H1 (cell line): ENCODE measurements at regions not wholly inside any gene's neighbourhood (a gene's known extent, or its start where the extent isn't known, plus 50 kb on each side); places are given as distances from the start of the nearest gene placed in this dataset.

Experiments used
- CTCF ChIA-PET: fragments of 300-600 bp; sonication (Branson Sonifier 250); formaldehyde crosslinking; loops from one replicate; lab custom pipeline; 2021; ENCODE audit not compliant: partially characterized antibody; lab: Charles Lee
- POLR2A ChIA-PET: fragments of 300-600 bp; sonication (Branson Sonifier 250); formaldehyde crosslinking; loops from one replicate; lab custom pipeline; 2021; ENCODE audit warnings: inconsistent platforms; ENCODE audit not compliant: partially characterized antibody; lab: Charles Lee
- DNase-seq, 2 experiments: peaks; one replicate each; pipeline versions ENCODE4 v3.0.0 to v3.0.0-alpha.2; 2010 to 2022; ENCODE audit warnings: low spot score in 2 of 2, low read depth in 1 of 2, mixed read lengths in 1 of 2
- FAIRE-seq: peaks from 2 replicates; lab custom pipeline; 2011; peaks lifted over from hg19 to GRCh38; lab: Jason Lieb, UNC
- H2AFZ ChIP-seq: 2 replicates; pipeline ENCODE4 v1.8.1; 2012; ENCODE audit warnings: low read length, inconsistent platforms
- H2AK5ac ChIP-seq: 2 replicates; pipeline ENCODE4 v1.6.1; 2013; ENCODE audit warnings: low read depth, low read length
- H2BK120ac ChIP-seq: replicated peaks from 2 replicates; pipeline ENCODE3; 2013; ENCODE audit warnings: low read depth, low read length, inconsistent platforms
- H2BK12ac ChIP-seq: 2 replicates; pipeline ENCODE4 v1.6.1; 2013; ENCODE audit warnings: low read depth, low read length
- H2BK15ac ChIP-seq: 2 replicates; pipeline ENCODE4 v1.6.1; 2013; ENCODE audit warnings: low read length
- H2BK20ac ChIP-seq: 2 replicates; pipeline ENCODE4 v1.6.1; 2013; ENCODE audit warnings: low read length
- H2BK5ac ChIP-seq: 2 replicates; pipeline ENCODE4 v1.6.1; 2013; ENCODE audit warnings: low read depth, low read length
- H3K14ac ChIP-seq: 2 replicates; pipeline ENCODE4 v1.6.1; 2013; ENCODE audit warnings: inconsistent platforms; ENCODE audit not compliant: insufficient read length
- H3K18ac ChIP-seq: 2 replicates; pipeline ENCODE4 v1.6.1; 2013; ENCODE audit warnings: low read length; ENCODE audit errors: extremely low read depth
- H3K23ac ChIP-seq: 2 replicates; pipeline ENCODE4 v1.6.1; 2013; ENCODE audit warnings: inconsistent platforms; ENCODE audit not compliant: insufficient read length
- H3K23me2 ChIP-seq: 2 replicates; pipeline ENCODE4 v1.6.1; 2013; ENCODE audit warnings: low read depth, low read length
- H3K27ac ChIP-seq: 2 replicates; pipeline ENCODE4 v1.6.1; 2011; ENCODE audit warnings: low read depth, low read length, inconsistent platforms
- H3K27me3 ChIP-seq, 4 experiments: replicated peaks in 1 of 4; 1 replicate in 1 of 4; 2 replicates in 3 of 4; pipeline versions ENCODE4 v1.6.1 to v1.8.1; 2011 to 2013; ENCODE audit warnings: low read length in 3 of 4, mild to moderate bottlenecking in 3 of 4, inconsistent platforms in 2 of 4, mixed read lengths in 2 of 4, moderate library complexity in 1 of 4; ENCODE audit not compliant: control insufficient read depth in 3 of 4, insufficient read depth in 3 of 4; ENCODE audit errors: extremely low read depth in 1 of 4
- H3K36me3 ChIP-seq, 4 experiments: 2 replicates each; pipeline versions ENCODE4 v1.6.1 to v1.8.1; 2011 to 2013; ENCODE audit warnings: mild to moderate bottlenecking in 4 of 4, low read length in 3 of 4, moderate library complexity in 2 of 4, control low read depth in 1 of 4, inconsistent platforms in 1 of 4; ENCODE audit not compliant: insufficient read depth in 4 of 4, control insufficient read depth in 2 of 4
- H3K4ac ChIP-seq: replicated peaks from 2 replicates; pipeline ENCODE3; 2013; ENCODE audit warnings: low read length, low read depth, mixed read lengths, inconsistent platforms; ENCODE audit not compliant: insufficient read length
- H3K4me1 ChIP-seq, 4 experiments: replicated peaks in 1 of 4; 1 replicate in 1 of 4; 2 replicates in 3 of 4; pipeline versions ENCODE4 v1.6.1 to v1.8.1; 2011 to 2013; ENCODE audit warnings: low read length in 3 of 4, inconsistent platforms in 2 of 4, mixed read lengths in 1 of 4; ENCODE audit not compliant: insufficient read depth in 4 of 4, control insufficient read depth in 3 of 4
- H3K4me2 ChIP-seq, 2 experiments: 2 replicates each; pipeline versions ENCODE4 v1.6.1 to v1.8.1; 2011 to 2013; ENCODE audit warnings: low read depth in 2 of 2, low read length in 2 of 2, control low read depth in 1 of 2, inconsistent platforms in 1 of 2, mild to moderate bottlenecking in 1 of 2; ENCODE audit not compliant: insufficient read depth in 1 of 2
- H3K4me3 ChIP-seq, 4 experiments: fragments of 200-600, 300-600 bp in 1 of 4; sonication (generic), shearing (Covaris generic), sonication (Bioruptor Twin) in 1 of 4; 2 replicates each; pipeline versions ENCODE4 v1.5.1 to v1.8.1; 2011 to 2016; ENCODE audit warnings: low read length in 4 of 4, low read depth in 3 of 4, control low read depth in 2 of 4, inconsistent platforms in 2 of 4, mild to moderate bottlenecking in 2 of 4, mixed read lengths in 1 of 4, moderate library complexity in 1 of 4; ENCODE audit not compliant: insufficient read depth in 2 of 4; ENCODE audit errors: extremely low read depth in 1 of 4
- H3K56ac ChIP-seq: replicated peaks from 2 replicates; pipeline ENCODE3; 2013; ENCODE audit warnings: low read depth, mild to moderate bottlenecking, mixed read lengths, low read length, inconsistent platforms; ENCODE audit not compliant: insufficient read length
- H3K79me1 ChIP-seq: 2 replicates; pipeline ENCODE4 v1.6.1; 2013; ENCODE audit warnings: low read depth, low read length, control low read depth
- H3K79me2 ChIP-seq, 2 experiments: 2 replicates each; pipeline versions ENCODE4 v1.6.1 to v1.8.1; 2012 to 2013; ENCODE audit warnings: low read length in 2 of 2, mild to moderate bottlenecking in 2 of 2, inconsistent platforms in 1 of 2; ENCODE audit not compliant: insufficient read depth in 2 of 2, control insufficient read depth in 1 of 2
- H3K9ac ChIP-seq, 4 experiments: replicated peaks in 1 of 4; 1 replicate in 1 of 4; 2 replicates in 3 of 4; pipeline versions ENCODE4 v1.6.1 to v1.8.1; 2011 to 2013; ENCODE audit warnings: low read depth in 3 of 4, low read length in 3 of 4, control low read depth in 2 of 4, mild to moderate bottlenecking in 2 of 4, moderate library complexity in 2 of 4, inconsistent platforms in 1 of 4; ENCODE audit errors: extremely low read depth in 1 of 4
- H3K9me3 ChIP-seq, 2 experiments: 2 replicates each; pipeline versions ENCODE4 v1.6.1 to v1.8.1; 2012 to 2013; ENCODE audit warnings: mild to moderate bottlenecking in 2 of 2, moderate library complexity in 2 of 2, control low read depth in 1 of 2, inconsistent platforms in 1 of 2, low read depth in 1 of 2, low read length in 1 of 2, mixed read lengths in 1 of 2; ENCODE audit not compliant: insufficient read depth in 2 of 2
- H4K20me1 ChIP-seq, 2 experiments: replicated peaks in 1 of 2; 2 replicates each; pipeline versions ENCODE3 to v1.8.1; 2011 to 2013; ENCODE audit warnings: inconsistent platforms in 2 of 2, low read length in 2 of 2, mild to moderate bottlenecking in 1 of 2; ENCODE audit not compliant: insufficient read depth in 2 of 2, control insufficient read depth in 1 of 2
- H4K5ac ChIP-seq: 2 replicates; pipeline ENCODE4 v1.6.1; 2013; ENCODE audit warnings: low read length, low read depth, mixed read lengths, inconsistent platforms; ENCODE audit not compliant: insufficient read length
- H4K8ac ChIP-seq: 2 replicates; pipeline ENCODE4 v1.8.0; 2013; ENCODE audit warnings: mild to moderate bottlenecking, moderate library complexity, low read length, inconsistent platforms; ENCODE audit not compliant: insufficient read depth; ENCODE audit errors: extremely low read depth
- H4K91ac ChIP-seq: replicated peaks from 2 replicates; pipeline ENCODE3; 2013; ENCODE audit warnings: low read length, mixed read lengths, inconsistent platforms; ENCODE audit not compliant: insufficient read length
- CTCF ChIP-seq, 3 experiments: IDR thresholded peaks; 1 replicate in 2 of 3; 2 replicates in 1 of 3; pipeline versions ENCODE4 v1.5.1 to v1.6.1; 2011; ENCODE audit warnings: low read length in 3 of 3, mild to moderate bottlenecking in 3 of 3, inconsistent platforms in 2 of 3, low read depth in 1 of 3, moderate library complexity in 1 of 3; ENCODE audit not compliant: insufficient read depth in 1 of 3; ENCODE audit errors: control extremely low read depth in 1 of 3
- HDAC2 ChIP-seq, 2 experiments: fragments of 300-600 bp in 1 of 2; sonication (generic) in 1 of 2; IDR thresholded peaks; 2 replicates each; pipeline ENCODE4 v1.6.1; 2011 to 2012; ENCODE audit warnings: low read depth in 2 of 2, low read length in 2 of 2, mild to moderate bottlenecking in 2 of 2, moderate library complexity in 2 of 2, borderline replicate concordance in 1 of 2, inconsistent platforms in 1 of 2
- NANOG ChIP-seq: IDR thresholded peaks from 2 replicates; pipeline ENCODE4 v1.6.1; 2011; ENCODE audit warnings: low read length, low read depth, mild to moderate bottlenecking, inconsistent platforms; ENCODE audit not compliant: insufficient read depth, poor library complexity, severe bottlenecking
- POLR2A ChIP-seq, 2 experiments: IDR thresholded peaks; 1 replicate in 1 of 2; 2 replicates in 1 of 2; pipeline ENCODE4 v1.6.1; 2011; ENCODE audit warnings: low read depth in 2 of 2, low read length in 2 of 2, mild to moderate bottlenecking in 2 of 2; ENCODE audit errors: control extremely low read depth in 1 of 2
- POU5F1 ChIP-seq: IDR thresholded peaks from 2 replicates; pipeline ENCODE4 v1.6.1; 2011; ENCODE audit warnings: low read depth, mild to moderate bottlenecking, low read length, moderate library complexity
- RFX5 ChIP-seq: IDR thresholded peaks from 2 replicates; pipeline ENCODE4 v1.6.1; 2011; ENCODE audit warnings: low read depth, low read length, improper control_type of control experiment, borderline replicate concordance
- RXRA ChIP-seq: IDR thresholded peaks from 2 replicates; pipeline ENCODE4 v1.6.1; 2011; ENCODE audit warnings: low read depth, mild to moderate bottlenecking, low read length, moderate library complexity; ENCODE audit not compliant: insufficient read depth
- SP1 ChIP-seq: IDR thresholded peaks from 2 replicates; pipeline ENCODE4 v1.6.1; 2011; ENCODE audit warnings: low read depth, low read length
- YY1 ChIP-seq: IDR thresholded peaks from 2 replicates; pipeline ENCODE4 v1.6.1; 2011; ENCODE audit warnings: low read depth, mild to moderate bottlenecking, low read length
- WGBS, 2 experiments: shearing (Covaris generic) in 1 of 2; methylation state at CpG; one replicate each; pipeline versions ENCODE4 v1.1.6 to v1.1.7; 2013 to 2015; ENCODE audit warnings: low lambda C conversion rate in 2 of 2, mixed read lengths in 2 of 2, inconsistent platforms in 1 of 2, low coverage in 1 of 2, missing lambda C conversion rate in 1 of 2; ENCODE audit not compliant: insufficient replicate concordance in 2 of 2, insufficient coverage in 1 of 2, insufficient read length in 1 of 2; ENCODE audit errors: extremely low coverage in 1 of 2, missing lambda C conversion rate in 1 of 2; 5-methylcytosine and 5-hydroxymethylcytosine counted together

- no peaks in the 10 kb centered on the region for H3K79me1 ChIP-seq
- no peak for FAIRE-seq
- H3K36me3 ChIP-seq: no peaks in the 10 kb centered on the region
- no peak overlapping the region for H3K4me2 ChIP-seq
- no peaks in the 10 kb centered on the region for H4K20me1 ChIP-seq
- H2AK5ac ChIP-seq: no peak overlapping the region
- H3K18ac ChIP-seq: no peak overlapping the region
- CTCF ChIA-PET: no interaction called here
- WGBS, 2 experiments: 84% methylated on average over 3 of the region's 3 CpGs; no CpG with 5 or more reads in 1 of the 2 experiments
- H3K4ac ChIP-seq: no peak overlapping the region
- no peak overlapping the region for H2BK20ac ChIP-seq
- no peak overlapping the region for H3K14ac ChIP-seq
- POLR2A ChIA-PET: no interaction called here
- no peaks in the 10 kb centered on the region for H3K9me3 ChIP-seq
- no peak overlapping the region for H3K23ac ChIP-seq
- no peak overlapping the region for H2BK12ac ChIP-seq
- H3K56ac ChIP-seq: no peak overlapping the region
- TF ChIP-seq RXRA: no peak
- TF ChIP-seq CTCF (IDR thresholded peaks at IDR 0.05; ENCODE audit: control extremely low read depth in 1 of 3, insufficient read depth in 1 of 3, low read depth in 1 of 3, low read length in 3 of 3): no peak
- no peak for TF ChIP-seq NANOG
- no peak for TF ChIP-seq SP1
- no peak for TF ChIP-seq HDAC2 (IDR thresholded peaks at IDR 0.05; ENCODE audit: borderline replicate concordance in 1 of 2, low read depth in 2 of 2, low read length in 2 of 2)
- TF ChIP-seq YY1: no peak
- no peak for TF ChIP-seq POU5F1
- no peak for TF ChIP-seq RFX5
- TF ChIP-seq POLR2A (IDR thresholded peaks at IDR 0.05; ENCODE audit: control extremely low read depth in 1 of 2, low read depth in 2 of 2, low read length in 2 of 2): no peak
- no peak overlapping the region for H2AFZ ChIP-seq
- H3K23me2 ChIP-seq: no peaks in the 10 kb centered on the region
- no peaks in the 10 kb centered on the region for H3K4me1 ChIP-seq
- H3K4me3 ChIP-seq: no peak overlapping the region
- no peak overlapping the region for H2BK5ac ChIP-seq
- no peak overlapping the region for H4K5ac ChIP-seq
- H3K79me2 ChIP-seq: no peaks in the 10 kb centered on the region
- H3K9ac ChIP-seq: no peak overlapping the region
- H2BK120ac ChIP-seq: no peak overlapping the region
- no peak overlapping the region for H2BK15ac ChIP-seq
- H4K91ac ChIP-seq: no peak overlapping the region
- DNase-seq: no peak
- H4K8ac ChIP-seq: no peak overlapping the region
- H3K27me3 ChIP-seq: no peaks in the 10 kb centered on the region
- no peak overlapping the region for H3K27ac ChIP-seq
These were observed 152.3 kb upstream of the RGS18 start for GRCh38 chr1:192005976-192006375.
